ENCODE measurements at regions not wholly inside any gene's neighbourhood (a gene's known extent, or its start where the extent isn't known, plus 50 kb on each side); places are given as distances from the start of the nearest gene placed in this dataset.

DNA sequence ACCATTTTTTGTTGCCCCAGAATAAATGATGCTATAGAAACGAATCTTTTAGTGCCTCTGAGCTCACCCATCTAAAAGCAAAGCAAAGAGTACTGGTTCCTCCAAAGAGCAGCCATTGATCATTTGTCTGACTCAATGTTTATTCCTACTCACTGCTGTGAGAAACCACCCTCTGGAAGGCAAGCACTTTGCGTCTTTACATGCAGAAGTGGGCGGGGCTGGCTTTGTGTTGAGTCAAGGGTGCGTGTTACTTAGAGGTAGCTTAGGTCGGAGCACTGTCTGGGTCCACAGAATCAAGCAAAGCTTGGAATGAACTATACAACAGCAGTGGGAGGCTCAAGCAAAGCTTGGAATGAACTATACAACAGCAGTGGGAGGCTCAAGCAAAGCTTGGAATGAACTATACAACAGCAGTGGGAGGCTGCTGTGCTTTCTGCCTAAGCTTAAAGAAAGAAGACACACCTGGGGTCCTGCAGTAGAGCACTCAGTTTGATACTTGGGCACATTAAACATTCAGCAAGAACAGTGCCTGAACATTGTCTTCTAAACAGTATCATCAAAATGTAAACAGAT is 77.2 kb upstream of the PRICKLE1 start:
- TF ChIP-seq, protein P1, sequence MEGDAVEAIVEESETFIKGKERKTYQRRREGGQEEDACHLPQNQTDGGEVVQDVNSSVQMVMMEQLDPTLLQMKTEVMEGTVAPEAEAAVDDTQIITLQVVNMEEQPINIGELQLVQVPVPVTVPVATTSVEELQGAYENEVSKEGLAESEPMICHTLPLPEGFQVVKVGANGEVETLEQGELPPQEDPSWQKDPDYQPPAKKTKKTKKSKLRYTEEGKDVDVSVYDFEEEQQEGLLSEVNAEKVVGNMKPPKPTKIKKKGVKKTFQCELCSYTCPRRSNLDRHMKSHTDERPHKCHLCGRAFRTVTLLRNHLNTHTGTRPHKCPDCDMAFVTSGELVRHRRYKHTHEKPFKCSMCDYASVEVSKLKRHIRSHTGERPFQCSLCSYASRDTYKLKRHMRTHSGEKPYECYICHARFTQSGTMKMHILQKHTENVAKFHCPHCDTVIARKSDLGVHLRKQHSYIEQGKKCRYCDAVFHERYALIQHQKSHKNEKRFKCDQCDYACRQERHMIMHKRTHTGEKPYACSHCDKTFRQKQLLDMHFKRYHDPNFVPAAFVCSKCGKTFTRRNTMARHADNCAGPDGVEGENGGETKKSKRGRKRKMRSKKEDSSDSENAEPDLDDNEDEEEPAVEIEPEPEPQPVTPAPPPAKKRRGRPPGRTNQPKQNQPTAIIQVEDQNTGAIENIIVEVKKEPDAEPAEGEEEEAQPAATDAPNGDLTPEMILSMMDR (conservative IDR thresholded peaks at IDR 0.05) = no peak
- Histone ChIP-seq H3K9ac (ENCODE audit: extremely low read depth, insufficient read length, low read length) (no peak overlapping the region), H2AFZ (ENCODE audit: low read length) (no peak overlapping the region), H3K4ac (ENCODE audit: low read depth, low read length) (no peak overlapping the region), H3T11ph (ENCODE audit: low read length) (no peak overlapping the region), H2BK12ac (ENCODE audit: insufficient read length, low read depth, low read length) (no peak overlapping the region), H3K4me1 (ENCODE audit: insufficient read depth, low read length) (peaks cover 4% of the 10 kb centered on the region; the same call in 1 of the 2 replicates), H3K18ac (ENCODE audit: insufficient read length, low read depth, low read length) (no peak overlapping the region), H4K20me1 (ENCODE audit: control insufficient read depth, insufficient read depth, insufficient read length) (no peaks in the 10 kb centered on the region), H4K8ac (replicated peaks; ENCODE audit: insufficient read length, low read depth, low read length) (no peak overlapping the region), H2BK15ac (ENCODE audit: low read depth, low read length) (no peak overlapping the region), H2BK120ac (ENCODE audit: low read depth, low read length, poor library complexity, severe bottlenecking) (no peak overlapping the region), H3K23ac (ENCODE audit: insufficient read length, low read depth, low read length) (no peak overlapping the region), H3K56ac (ENCODE audit: insufficient read length, low read depth, low read length) (no peak overlapping the region), H2BK5ac (ENCODE audit: insufficient read length, low read length) (no peak overlapping the region), H3K23me2 (ENCODE audit: insufficient read length, low read depth, low read length, poor library complexity, severe bottlenecking) (no peaks in the 10 kb centered on the region), H3K14ac (ENCODE audit: insufficient read depth, low read length) (no peak overlapping the region), H4K5ac (ENCODE audit: insufficient read length, low read depth, low read length) (no peak overlapping the region), H3K27ac (ENCODE audit: insufficient read length, low read depth, low read length) (no peak overlapping the region), H3K27me3 (ENCODE audit: insufficient read depth, low read length) (no peaks in the 10 kb centered on the region), H3K79me2 (ENCODE audit: insufficient read depth, low read length) (no peaks in the 10 kb centered on the region), H3K9me3 (ENCODE audit: control insufficient read depth, low read depth, low read length) (no peaks in the 10 kb centered on the region), H2AK5ac (ENCODE audit: insufficient read length, low read length) (no peak overlapping the region), H4K91ac (ENCODE audit: insufficient read length, low read depth, low read length) (no peak overlapping the region), H3K79me1 (ENCODE audit: insufficient read depth, low read depth, low read length, poor library complexity, severe bottlenecking) (no peaks in the 10 kb centered on the region), H3K4me2 (ENCODE audit: insufficient read depth, insufficient read length, low read length) (no peak overlapping the region), H2BK20ac (ENCODE audit: low read depth, low read length, poor library complexity, severe bottlenecking) (no peak overlapping the region)
- Mint-ChIP-seq H3K9me3 (peaks cover 0 to 1% of the 10 kb centered on the region in 2 experiments; a peak in 1 of 5 replicates), H3K27me3 (ENCODE audit: low read depth) (no peaks in the 10 kb centered on the region; the same call in 1 of the 2 replicates), H3K36me3 (ENCODE audit: insufficient read depth in 1 of 3, low read depth in 3 of 3) (peaks cover 0 to 1% (median 0%) of the 10 kb centered on the region in 3 experiments; a peak in 2 of 7 replicates), H3K27ac (peak overlapping the region in 1 of 3 experiments; percentile 78; a peak in 2 of 7 replicates), H3K4me1 (peaks cover 39 to 43% of the 10 kb centered on the region in 2 experiments), H3K4me3 (no peak overlapping the region)
- WGBS (ENCODE audit: extremely low coverage, insufficient read length, low lambda C conversion rate) = no CpG with 5 or more reads among the region's 5 CpGs
- peak; percentile 56 for DNase-seq
